CMK (cell line): ENCODE measurements at regions not wholly inside any gene's neighbourhood (a gene's known extent, or its start where the extent isn't known, plus 50 kb on each side); places are given as distances from the start of the nearest gene placed in this dataset.

ENCODE experiments used
- DNase-seq: peaks from one replicate; pipeline ENCODE4 v3.0.0-alpha.2; 2010; ENCODE audit warnings: low read depth

DNA sequence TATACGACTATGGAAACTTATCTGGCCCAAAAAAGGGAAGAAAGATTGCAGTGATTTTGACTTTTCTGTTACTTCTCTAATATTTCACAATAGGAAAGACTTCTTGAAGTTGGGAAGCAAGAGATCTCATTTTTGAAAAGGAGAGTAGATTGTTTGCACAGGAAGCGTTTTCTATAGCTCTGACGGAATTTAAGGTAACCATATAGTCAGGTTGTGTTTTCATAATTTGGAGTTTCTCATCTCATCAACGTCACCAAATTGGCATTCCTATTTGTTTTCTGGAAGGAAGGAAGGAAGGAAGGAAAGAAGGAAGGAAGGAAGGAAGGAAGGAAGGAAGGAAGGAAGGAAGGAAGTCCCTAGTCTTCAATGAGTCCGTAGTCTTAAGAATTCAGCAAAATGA lies 732.0 kb downstream of the XPNPEP1 start:
- no peak for DNase-seq

GRCh38 chr10:109187677-109188076 lies 735.6 kb downstream of the XPNPEP1 start:
- DNase-seq = no peak

GRCh38 chr10:109183366-109183765 lies 739.9 kb downstream of the XPNPEP1 start:
- no peak for DNase-seq

GRCh38 chr10:109178591-109178990 lies 744.7 kb downstream of the XPNPEP1 start:
- no peak for DNase-seq

DNA sequence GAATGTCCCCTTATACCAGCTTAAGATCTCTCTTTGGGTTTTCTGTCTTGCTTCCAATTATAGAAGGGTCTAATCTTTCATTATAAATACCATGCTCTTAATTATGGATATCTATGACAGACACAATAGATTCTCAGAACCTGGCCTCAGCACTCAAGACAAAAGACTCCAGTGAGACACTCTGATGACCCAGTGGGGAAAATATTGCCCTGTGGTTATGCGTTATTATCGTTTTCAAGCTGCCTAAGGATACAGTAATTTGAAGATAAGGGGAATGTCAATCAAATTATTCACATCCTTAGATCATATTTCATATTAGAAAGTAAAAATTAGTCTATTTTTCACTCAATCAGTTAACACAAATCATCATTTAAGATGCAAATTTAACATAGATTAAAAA lies 748.8 kb downstream of the XPNPEP1 start:
- DNase-seq = no peak

DNA sequence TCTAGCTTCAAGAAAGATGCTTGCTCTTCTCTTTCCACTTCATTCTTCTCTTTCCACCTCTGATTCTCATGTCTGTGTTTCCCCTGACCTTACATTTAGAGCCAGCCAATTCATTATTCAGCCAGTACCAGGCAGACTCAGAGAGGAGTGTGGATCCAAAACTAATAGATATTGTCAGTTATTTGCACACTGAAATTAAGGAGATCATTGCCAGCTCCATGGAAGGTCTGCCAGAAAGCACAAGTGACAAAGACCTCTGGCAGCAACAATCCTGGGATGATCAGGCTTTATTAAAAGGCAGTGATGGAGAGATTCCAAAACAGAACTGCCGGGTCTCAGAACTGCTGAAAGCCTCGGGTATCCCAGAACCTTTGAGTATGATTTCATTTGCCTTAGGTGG lies 749.4 kb downstream of the XPNPEP1 start:
- DNase-seq = no peak

- DNase-seq = no peak
Observed at GRCh38 chr10:109173121-109173520, 750.2 kb downstream of the XPNPEP1 start.

GRCh38 chr10:109166935-109167334 lies 756.4 kb downstream of the XPNPEP1 start:
- DNase-seq = no peak

DNA sequence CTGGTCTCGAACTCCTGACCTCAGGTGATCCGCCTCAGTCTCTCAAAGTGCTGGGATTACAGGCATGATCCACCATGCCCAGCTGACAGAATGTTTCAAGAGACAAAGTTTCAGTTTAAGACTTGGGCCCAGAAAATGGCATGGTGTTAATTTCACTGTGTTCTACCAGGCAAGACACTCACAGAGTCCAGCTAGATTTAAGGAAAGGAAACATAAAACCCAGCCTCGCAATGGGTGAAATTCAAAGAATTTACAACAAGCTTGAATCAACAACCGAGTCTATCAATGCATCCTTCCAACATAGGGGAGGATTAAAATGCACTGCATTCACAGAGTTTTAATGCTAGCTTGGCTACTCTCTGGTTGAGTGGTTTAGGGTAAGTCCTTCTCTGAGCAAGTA lies 764.0 kb downstream of the XPNPEP1 start:
- no peak for DNase-seq

GRCh38 chr10:109156396-109156795 lies 766.9 kb downstream of the XPNPEP1 start:
- no peak for DNase-seq

DNA sequence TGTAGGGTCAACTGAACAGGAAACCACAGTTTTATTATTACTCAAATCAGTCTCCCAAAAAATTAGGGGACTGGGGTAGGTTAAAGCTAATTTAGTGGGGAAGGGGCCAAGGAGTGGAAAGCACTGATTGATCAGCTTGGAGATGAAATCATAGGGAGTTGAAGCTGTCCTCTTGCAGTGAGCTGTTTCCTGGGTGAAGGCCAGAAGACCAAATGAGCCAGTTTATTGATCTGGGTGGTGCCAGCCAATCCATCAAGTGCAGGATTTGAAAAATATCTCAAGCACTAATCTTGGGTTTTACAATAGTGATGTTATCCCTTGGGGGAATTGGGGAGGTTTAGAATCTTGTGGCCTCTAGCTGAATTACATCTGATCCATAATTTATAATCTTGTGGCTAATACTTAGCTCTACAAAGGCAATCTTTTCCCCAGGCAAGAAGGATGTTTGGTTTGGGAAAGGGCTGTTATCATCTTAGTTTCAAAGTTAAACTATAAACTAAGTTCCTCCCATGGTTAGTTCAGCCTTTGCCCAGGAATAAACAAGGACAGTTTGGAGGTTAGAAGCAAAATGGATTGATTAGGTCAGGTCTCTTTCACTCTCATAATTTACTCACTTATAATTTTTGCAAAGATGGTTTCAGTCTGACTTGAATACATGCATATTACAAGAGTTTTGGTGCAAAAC lies 773.5 kb downstream of the XPNPEP1 start:
- DNase-seq = no peak

- no peak for DNase-seq
Observed at GRCh38 chr10:109127363-109127762, 795.9 kb downstream of the XPNPEP1 start.

GRCh38 chr10:109126541-109126940 lies 796.8 kb downstream of the XPNPEP1 start:
- DNase-seq = no peak

GRCh38 chr10:109126016-109126415 lies 797.3 kb downstream of the XPNPEP1 start:
- no peak for DNase-seq

- DNase-seq = no peak
Observed at GRCh38 chr10:109115179-109115578, 808.1 kb downstream of the XPNPEP1 start.

- DNase-seq = no peak
Observed at GRCh38 chr10:109114579-109114978, 808.7 kb downstream of the XPNPEP1 start.

GRCh38 chr10:109106604-109107003 lies 816.7 kb downstream of the XPNPEP1 start:
- DNase-seq = no peak

GRCh38 chr10:109105725-109106124 lies 817.6 kb downstream of the XPNPEP1 start:
- no peak for DNase-seq

DNA sequence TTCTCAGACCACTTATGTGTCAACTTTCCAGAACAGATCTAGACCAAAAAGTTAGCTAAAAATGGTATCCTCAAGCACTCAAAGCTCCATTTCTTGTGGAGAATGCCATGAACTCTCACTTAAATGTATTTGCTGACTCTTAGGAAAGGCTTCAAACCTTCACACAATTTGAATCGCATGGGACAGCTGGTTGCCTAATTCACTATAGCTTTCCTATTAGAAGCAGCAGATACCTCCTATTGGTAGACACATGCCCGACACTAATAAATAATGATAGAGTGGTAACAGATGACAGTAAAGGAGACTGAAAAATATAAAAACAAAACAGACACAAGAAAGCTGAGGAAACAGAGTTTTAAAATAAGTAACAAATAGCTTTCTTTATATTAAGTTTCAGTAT lies 818.5 kb downstream of the XPNPEP1 start:
- no peak for DNase-seq

DNA sequence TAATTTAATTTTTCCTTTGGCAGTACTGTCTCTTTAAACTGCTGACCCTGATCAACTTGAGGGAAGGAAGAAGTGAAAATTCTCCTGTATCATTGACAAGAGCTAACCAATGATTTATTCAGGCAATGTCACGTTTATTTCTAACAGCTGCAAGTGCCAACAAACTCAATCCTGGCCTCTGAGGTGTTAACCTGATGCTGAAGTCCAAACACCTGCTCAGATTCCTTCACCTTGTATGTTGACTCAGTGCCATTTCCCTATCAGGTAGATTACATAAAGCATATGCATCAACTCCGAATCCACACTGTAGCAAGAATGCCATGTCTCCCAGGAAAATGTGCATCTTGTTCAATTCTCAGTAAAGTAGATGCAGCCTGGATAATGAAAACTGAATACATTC lies 820.0 kb downstream of the XPNPEP1 start:
- no peak for DNase-seq

DNA sequence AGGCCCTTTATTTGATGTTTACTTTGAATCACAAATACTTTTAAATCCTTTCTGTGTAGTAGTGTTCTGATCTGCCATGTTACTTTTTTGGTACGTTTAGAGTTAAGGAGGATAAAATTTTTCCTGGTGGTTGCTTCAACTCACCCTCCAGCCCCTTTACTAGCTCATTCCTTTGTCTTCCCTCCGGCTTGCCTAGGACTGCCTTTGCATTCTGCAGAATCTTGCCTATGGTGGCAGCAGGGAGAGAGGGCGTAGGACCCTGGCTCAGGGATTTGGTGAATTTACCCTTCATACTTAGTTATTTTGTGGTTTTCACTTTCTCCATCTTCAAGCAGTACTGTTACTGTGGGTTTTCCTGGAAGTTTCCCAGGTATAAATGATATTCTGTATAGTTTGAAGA lies 833.5 kb downstream of the XPNPEP1 start:
- DNase-seq = no peak

GRCh38 chr10:109071539-109071938 lies 851.8 kb downstream of the XPNPEP1 start:
- DNase-seq = no peak

- no peak for DNase-seq
Observed at GRCh38 chr10:109070492-109070891, 852.8 kb downstream of the XPNPEP1 start.

DNA sequence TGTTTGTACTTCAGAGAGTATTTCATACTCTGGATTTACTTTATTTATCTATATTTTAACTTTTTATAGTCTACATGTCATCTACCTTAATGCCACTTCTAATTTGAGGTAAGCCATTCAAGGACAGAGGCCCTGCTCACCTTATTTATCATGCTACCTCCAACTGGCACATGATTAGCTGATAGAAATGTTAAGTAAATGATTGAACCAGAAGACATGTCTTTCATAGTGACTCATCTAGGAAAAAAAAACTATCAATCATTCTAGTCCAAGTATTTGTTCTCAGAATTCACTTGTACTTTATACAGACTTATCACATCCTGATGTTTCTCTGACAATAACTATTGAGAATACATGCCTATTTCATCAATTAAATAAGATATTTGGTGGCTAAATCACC lies 856.3 kb downstream of the XPNPEP1 start:
- no peak for DNase-seq

- DNase-seq = no peak
Observed at GRCh38 chr10:109065821-109066220, 857.5 kb downstream of the XPNPEP1 start.
